ENCODE measurements at regions not wholly inside any gene's neighbourhood (a gene's known extent, or its start where the extent isn't known, plus 50 kb on each side); places are given as distances from the start of the nearest gene placed in this dataset.
"Not testable (repeated sequence)": the region's sequence is repeated elsewhere in the genome, so short reads cannot be mapped to it uniquely, and the experiment has no call there.

DNA sequence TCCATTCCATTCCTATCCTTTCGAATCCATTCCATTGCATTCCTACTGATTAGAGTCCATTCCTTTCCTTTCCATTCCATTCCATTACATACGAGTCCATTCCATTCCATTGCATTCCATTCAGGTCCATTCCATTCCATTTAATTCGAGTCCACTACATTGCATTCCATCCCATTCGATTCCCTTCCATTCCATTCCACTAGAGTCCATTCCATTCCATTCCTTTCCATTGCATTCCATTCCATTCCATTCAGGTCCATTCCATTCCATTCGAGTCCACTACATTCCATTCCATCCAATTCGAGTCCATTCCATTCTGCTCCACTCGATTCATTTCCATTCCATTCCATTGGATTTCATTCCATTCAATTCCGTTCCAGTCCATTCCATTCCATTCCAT lies 1133.6 kb downstream of the RPIA start:
- TF ChIP-seq POLR2A (IDR thresholded peaks at IDR 0.05): no peak
- TF ChIP-seq, protein P1, sequence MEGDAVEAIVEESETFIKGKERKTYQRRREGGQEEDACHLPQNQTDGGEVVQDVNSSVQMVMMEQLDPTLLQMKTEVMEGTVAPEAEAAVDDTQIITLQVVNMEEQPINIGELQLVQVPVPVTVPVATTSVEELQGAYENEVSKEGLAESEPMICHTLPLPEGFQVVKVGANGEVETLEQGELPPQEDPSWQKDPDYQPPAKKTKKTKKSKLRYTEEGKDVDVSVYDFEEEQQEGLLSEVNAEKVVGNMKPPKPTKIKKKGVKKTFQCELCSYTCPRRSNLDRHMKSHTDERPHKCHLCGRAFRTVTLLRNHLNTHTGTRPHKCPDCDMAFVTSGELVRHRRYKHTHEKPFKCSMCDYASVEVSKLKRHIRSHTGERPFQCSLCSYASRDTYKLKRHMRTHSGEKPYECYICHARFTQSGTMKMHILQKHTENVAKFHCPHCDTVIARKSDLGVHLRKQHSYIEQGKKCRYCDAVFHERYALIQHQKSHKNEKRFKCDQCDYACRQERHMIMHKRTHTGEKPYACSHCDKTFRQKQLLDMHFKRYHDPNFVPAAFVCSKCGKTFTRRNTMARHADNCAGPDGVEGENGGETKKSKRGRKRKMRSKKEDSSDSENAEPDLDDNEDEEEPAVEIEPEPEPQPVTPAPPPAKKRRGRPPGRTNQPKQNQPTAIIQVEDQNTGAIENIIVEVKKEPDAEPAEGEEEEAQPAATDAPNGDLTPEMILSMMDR (IDR thresholded peaks at IDR 0.05): no peak
- Histone ChIP-seq H3K27me3 (no peaks in the 10 kb centered on the region), H3K4me1 (no peaks in the 10 kb centered on the region), H3K4me3 (no peak overlapping the region), H3K9me3 (peaks cover 0 to 21% of the 10 kb centered on the region in 2 donors), H3K36me3 (no peaks in the 10 kb centered on the region), H3K27ac (no peak overlapping the region)
- DNase-seq: no peak
- intact Hi-C loops (cut with DNase I; ENCODE audit: low total_unique reads): no loop called here

DNA sequence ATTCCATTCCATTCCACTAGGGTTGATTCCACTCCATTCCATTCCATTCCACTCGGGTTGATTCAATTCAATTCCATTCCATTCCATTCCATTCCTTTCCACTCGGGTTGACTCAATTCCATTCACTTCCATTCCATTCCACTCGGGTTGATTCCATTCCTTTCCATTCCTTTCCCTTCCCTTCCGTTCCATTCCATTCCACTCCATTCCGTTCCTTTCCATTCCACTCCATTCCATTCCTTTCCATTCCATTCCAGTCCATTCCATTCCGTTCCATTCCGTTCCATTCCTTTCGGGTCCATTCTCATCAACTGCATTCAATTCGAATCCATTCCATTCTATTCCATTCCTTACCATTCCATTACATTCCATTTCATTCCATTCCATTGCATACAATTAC lies 1135.3 kb downstream of the RPIA start:
- DNase-seq; intact Hi-C loops (cut with DNase I; ENCODE audit: low total_unique reads): not testable (repeated sequence)
- peaks cover 0 to 22% of the 10 kb centered on the region in 2 donors for H3K9me3 ChIP-seq

GRCh38 chr2:89827829-89828228 lies 1136.4 kb downstream of the RPIA start:
- H3K4me3 ChIP-seq; intact Hi-C loops (cut with DNase I; ENCODE audit: low total_unique reads); H3K4me1 ChIP-seq; H3K27me3 ChIP-seq; DNase-seq; H3K27ac ChIP-seq; H3K36me3 ChIP-seq: not testable (repeated sequence)
- H3K9me3 ChIP-seq: peaks cover 0 to 19% of the 10 kb centered on the region in 2 donors

More for the DNA sequence above, 1135.3 kb downstream of the RPIA start:
- H3K36me3 ChIP-seq, H3K27me3 ChIP-seq, H3K4me3 ChIP-seq, H3K27ac ChIP-seq, H3K4me1 ChIP-seq: not testable (repeated sequence)

- H3K9me3 ChIP-seq: peaks cover 0 to 14% of the 10 kb centered on the region in 2 donors
- H3K4me3 ChIP-seq; H3K4me1 ChIP-seq; H3K36me3 ChIP-seq; intact Hi-C loops (cut with DNase I; ENCODE audit: low total_unique reads); DNase-seq; H3K27ac ChIP-seq; H3K27me3 ChIP-seq: not testable (repeated sequence)
Measured at GRCh38 chr2:89828416-89828815, 1136.9 kb downstream of the RPIA start.

- intact Hi-C loops (cut with DNase I; ENCODE audit: low total_unique reads); H3K4me1 ChIP-seq; H3K27ac ChIP-seq; H3K36me3 ChIP-seq; H3K4me3 ChIP-seq; H3K27me3 ChIP-seq; DNase-seq: not testable (repeated sequence)
- H3K9me3 ChIP-seq: peaks cover 0 to 11% of the 10 kb centered on the region in 2 donors
Measured at GRCh38 chr2:89828961-89829631, 1137.6 kb downstream of the RPIA start.

DNA sequence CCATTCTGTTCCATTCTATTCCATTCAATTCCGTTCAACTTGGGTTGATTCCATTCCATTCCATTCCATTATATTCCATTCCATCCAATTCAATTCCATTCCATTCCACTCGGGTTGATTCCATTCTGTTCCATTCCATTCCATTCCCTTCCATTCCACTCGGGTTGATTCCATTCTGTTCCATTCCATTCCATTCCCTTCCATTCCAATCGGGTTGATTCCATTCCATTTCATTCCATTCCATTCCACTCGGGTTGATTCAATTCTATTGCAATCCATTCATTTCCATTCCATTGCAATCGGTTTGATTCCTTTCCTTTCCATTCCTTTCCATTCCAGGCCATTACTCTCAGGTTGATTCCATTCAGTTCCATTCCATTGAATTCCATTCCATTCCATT lies 1138.4 kb downstream of the RPIA start:
- H3K9me3 ChIP-seq: peaks cover 0 to 8% of the 10 kb centered on the region in 2 donors
- no peaks in the 10 kb centered on the region for H3K27me3 ChIP-seq
- intact Hi-C loops (cut with DNase I; ENCODE audit: low total_unique reads): no loop called here
- DNase-seq: no peak
- H3K4me1 ChIP-seq: no peaks in the 10 kb centered on the region
- H3K27ac ChIP-seq: no peak overlapping the region
- TF ChIP-seq POLR2A (IDR thresholded peaks at IDR 0.05): no peak
- TF ChIP-seq, protein P1 (IDR thresholded peaks at IDR 0.05): no peak
- H3K36me3 ChIP-seq: no peaks in the 10 kb centered on the region
- H3K4me3 ChIP-seq: no peak overlapping the region

GRCh38 chr2:89830341-89831218 lies 1139.1 kb downstream of the RPIA start:
- DNase-seq; H3K4me1 ChIP-seq; intact Hi-C loops (cut with DNase I; ENCODE audit: low total_unique reads): not testable (repeated sequence)

More at GRCh38 chr2:89830341-89831218, 1139.1 kb downstream of the RPIA start:
- H3K27ac ChIP-seq, H3K36me3 ChIP-seq, H3K27me3 ChIP-seq, H3K4me3 ChIP-seq, H3K9me3 ChIP-seq: not testable (repeated sequence)

All from uterus (tissue), 3 donors.